Kasumi-1 (cell line): ENCODE measurements at regions not wholly inside any gene's neighbourhood (a gene's known extent, or its start where the extent isn't known, plus 50 kb on each side); places are given as distances from the start of the nearest gene placed in this dataset.

Experiments used
- DNase-seq, 2 experiments: peaks; one replicate each; lab custom pipeline; 2025; lab: John Stamatoyannopoulos, UW

DNA sequence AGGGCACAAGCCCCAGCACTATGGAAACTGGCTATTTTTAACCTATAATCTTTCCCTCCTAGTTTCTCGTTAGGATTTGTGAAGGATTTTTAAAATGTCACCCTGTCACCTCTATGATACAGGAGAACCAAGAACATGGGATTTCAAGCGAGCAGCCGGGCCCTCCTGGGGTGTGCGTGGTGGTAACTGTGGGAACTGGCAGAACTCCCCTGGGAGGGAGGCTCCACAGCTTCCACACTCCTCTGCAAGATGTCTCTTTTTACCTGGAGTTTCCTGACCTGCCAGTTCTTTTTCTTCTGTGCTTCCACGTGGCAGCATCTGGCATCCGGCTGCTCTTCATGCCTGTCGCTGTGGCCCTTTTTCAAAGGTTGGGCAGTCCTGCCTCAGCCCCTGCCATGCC is 386.3 kb upstream of the MYT1L start:
- DNase-seq = no peak

DNA sequence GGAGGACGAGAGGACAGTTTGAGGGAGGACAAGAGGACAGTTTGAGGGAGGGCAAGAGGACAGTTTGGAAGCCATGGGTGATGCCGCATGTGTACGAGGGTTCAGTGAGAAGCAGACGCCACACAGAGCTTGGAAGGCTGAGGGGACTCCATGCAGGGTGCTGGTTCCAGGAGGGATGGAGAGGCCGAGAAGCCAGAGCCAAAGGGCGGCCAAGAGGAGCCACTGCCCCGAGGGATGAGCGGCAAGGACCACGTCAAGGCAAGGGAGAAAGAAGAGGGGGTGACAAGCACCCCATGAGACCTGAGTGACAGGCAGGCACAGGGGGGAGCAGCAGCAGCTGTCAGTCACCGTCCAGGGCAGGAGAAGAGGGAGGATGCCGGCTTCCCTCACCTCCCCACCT is 385.7 kb upstream of the MYT1L start:
- no peak for DNase-seq

DNA sequence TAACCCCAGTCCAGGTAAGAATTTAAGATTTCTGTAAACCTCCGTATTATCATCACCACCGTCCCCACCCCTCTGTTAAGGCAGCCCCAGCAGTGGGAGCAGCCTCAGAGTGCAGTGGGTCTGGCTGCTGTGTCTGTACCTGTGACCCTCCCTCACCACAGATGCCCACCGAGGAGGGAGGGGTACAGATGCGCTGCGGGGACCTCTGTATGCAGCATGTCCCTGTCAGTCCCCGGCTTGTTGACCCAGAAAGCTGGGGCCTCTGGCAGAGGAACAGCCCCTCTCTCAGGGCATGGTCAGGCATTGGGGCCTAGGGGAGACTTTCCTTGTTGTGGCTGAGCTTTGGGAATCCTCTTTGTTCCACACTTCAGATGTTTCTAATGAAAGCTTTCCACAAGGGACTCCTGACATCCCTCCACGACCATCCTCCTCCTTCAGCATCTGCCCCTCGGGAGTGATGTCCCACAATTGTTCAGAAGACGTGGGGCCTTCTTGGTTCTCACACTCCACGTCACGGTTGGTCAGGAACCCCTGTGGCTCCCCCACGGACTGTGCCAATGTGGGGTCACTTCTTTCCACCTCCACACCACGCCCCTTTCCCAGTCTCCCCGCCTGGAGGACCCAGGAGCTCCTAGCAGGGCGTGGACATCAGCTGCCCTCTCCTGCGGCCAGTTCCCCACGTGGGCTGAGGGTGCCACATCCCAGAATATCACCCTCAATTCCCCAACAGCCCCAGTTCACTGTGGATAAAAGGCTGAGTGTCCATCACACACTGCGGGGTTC is 384.2 kb upstream of the MYT1L start:
- no peak for DNase-seq

DNA sequence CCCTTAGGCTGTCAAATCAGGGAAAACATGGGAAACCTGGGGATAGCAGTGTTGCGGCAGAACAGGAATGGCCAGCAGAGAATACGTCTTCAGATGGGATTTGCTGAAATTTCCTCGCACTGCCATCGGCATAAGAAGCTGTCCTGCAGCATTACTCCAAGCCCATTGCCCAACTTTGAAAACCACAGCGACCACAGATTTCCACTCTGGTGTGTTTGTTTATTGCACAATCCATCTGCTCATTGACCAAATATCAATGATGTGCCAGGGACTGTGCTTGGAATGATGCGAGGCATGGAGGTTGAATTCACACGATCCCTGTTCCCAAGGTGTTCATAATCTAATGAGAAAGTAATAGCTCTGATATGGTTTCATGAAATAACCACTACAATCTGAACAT is 383.3 kb upstream of the MYT1L start:
- DNase-seq = no peak

DNA sequence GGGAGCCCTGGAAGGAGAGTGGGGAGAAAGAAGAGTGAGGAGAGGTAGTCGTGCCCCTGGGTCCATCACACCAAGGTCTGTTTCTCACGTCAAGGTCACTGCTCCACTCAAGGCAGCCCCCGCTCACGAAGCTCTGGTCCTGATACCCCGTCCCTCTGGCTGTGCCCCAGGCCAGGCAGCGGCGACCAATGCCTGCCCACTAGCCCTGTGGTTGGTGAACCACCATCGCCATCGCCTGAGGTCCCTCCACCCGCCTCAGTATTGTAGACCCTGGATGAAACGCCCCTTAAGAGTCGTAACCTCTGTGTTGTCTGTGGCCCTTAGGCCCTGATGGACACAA is 378.3 kb upstream of the MYT1L start:
- DNase-seq = no peak

DNA sequence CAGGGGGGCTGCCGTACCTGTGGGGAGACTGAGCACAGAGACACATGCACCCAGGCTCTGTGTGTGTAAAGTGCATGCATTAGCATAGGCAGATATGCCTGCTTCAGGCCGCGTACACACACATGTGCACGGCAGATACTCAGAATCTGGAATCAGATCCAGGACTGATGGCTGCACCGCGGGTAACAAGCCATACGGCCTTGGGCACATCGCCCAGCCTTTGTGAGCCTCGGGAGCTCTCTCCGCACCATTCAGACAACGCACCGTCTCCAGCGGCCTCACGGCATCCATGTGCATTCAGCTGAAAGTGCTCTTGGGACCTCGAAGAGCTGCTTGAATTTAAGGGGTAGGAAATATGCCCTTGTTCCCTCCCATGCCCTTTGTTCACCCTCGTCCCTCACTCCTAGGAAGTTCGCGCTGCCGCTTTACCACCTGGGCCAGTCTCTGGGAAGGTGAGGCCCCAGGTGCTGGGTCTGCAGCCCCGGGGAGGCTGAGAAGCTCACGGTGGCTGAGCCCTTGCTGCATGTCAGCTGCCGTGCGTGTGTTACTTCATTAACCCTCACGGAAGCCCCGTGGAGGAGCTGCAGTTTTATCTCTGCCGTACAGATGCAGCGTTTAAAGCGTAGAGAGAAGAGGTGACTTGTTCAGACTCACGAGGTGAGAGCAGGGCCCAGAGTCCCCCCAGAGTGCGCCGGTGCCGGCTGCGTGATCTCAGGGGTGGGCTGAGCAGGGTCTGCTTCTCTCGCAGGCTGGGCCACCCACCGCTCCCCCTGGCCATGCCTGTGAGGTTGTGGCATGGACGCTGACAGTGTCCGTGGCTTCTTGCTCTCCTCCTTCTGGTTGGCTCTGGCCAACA is 377.7 kb upstream of the MYT1L start:
- DNase-seq = no peak

DNA sequence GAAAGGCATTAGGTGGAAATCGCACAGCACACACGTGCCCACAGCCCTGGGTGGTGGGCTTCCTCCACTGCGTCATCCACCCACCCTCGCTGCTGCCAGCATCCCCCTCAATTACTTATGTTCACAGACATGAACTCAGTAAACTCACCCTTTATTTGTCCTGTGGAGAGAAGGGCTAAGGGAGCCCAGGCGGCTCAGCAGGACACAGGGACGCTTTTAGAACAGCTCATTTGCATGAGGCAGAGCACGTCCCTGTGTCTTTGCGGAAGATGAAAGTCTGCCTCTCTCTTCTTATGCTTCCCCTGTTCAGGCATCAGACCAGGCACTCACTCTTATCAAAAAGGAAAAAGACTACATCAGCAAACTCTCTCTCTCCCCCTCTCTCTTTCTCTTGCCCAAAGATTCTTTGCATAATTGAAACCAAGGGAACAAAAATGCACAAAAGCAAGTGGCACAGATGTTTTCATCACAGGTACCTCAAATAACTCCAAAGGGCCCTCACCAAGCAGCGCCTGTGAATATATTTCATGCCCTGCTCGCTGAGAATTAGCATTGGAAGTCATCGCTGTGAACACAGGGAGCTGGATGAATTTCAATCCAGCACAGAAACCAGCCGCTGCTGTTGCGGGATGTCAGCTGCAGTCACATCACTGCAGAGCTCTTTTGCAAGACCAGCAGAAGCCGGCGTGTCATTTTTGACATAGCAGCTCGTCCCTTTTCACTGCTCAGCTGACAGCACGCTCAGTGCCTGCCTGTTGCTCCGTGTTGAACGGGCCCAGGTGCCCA is 376.3 kb upstream of the MYT1L start:
- DNase-seq = no peak

DNA sequence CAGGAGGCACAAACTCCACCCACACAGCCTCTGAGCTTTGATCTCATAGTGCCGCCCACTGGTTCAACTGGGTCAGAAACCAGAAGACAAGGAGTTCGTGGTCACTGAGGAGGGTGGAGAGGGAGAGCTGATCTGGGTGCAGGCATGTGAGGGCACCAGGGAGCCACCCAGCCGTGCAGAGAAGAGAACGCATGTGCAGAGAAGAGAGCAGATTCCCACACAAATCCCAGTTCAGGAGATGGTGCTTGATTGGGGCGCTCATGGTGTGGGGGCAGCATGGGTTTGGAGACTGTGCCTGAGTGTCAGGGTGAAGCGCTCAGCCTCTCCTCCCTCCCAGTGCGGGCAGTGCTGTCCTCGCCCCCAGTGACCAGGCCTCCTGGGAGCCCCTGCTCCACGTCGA is 375.2 kb upstream of the MYT1L start:
- DNase-seq = peak in 1 of 2 experiments; percentile 11

DNA sequence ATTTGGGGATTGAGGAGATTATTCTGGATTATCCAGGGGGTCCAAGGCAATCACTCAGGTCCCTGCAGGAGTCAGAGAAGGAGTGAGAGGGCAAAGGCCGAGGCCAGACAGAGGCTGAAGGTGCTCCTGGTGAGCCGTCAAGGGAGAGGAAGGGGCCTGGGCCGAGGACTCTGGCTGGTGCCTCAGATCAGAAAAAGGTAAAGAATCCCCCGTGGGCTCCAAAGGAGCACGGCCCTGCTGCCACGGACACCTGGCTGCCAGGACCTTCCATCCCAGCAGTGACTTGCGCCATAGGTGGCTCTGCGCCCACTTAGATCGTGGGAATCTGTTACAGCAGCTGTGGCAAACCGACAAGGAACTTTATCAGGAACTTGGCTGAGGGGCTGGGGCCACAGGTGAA is 374.8 kb upstream of the MYT1L start:
- DNase-seq = no peak

DNA sequence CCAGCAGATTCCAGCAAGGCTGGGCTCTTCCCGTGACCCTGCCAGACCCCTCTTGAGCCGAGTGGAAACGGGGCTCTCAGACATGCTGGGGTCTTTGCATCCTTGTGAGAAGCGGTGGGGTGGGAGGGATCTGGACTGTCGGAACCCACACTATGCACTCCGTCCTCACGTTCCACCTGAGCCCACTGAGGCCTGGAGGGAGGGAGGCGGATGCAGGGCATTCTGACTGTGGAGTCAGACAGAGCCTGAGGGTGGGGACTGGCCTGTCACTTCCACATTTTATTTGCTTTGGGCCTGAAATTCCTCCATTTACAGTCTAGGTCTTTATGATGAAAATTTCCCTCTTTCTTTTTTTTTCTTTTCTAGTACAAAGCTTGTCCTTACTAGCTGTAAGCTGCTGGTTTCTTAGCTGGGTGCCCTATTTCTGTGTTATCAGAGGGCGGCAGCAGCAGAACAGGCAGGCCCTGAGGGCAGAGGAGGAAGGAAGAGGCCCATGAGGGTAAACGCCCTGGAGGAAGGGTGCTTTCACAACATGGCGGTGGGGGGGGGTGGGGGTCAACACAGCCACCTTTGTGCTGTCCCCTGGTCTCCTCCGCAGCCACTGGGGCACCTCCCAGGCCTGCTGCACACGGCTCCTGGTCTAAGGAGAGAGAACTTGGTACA is 373.5 kb upstream of the MYT1L start:
- DNase-seq = peak; percentile 91 to 92

DNA sequence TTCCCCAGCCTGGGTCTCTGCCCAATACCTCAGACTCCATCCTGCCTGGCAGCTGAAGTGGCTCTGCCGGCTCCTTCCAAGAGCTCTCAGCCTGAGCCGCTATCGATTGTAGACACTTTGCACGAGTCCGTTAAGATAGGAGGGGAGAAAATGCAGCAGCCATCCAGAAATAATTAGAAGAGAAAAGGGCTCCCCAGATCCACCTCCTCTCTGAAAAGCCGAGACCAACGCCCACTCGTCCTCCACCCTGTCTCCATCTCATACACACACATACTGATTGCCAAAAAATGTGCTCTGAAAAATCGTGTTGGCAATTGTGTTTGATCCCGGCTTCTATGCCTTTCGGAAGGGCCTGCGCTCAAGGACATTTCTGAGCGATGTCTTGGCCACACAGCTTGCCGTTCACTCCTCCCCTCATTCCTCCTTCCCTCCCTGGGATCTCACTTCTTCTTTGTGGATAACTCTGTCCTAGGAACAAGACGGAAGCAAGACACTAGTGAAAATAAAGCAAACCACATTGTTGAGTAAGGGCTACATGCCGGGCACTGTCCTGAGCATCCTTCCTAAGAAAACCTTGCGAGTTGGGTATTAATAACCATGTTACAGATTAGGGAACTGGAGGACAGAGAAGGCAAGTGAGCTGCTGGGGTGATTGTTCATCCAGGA is 372.8 kb upstream of the MYT1L start:
- DNase-seq = peak; percentile 24 to 47

DNA sequence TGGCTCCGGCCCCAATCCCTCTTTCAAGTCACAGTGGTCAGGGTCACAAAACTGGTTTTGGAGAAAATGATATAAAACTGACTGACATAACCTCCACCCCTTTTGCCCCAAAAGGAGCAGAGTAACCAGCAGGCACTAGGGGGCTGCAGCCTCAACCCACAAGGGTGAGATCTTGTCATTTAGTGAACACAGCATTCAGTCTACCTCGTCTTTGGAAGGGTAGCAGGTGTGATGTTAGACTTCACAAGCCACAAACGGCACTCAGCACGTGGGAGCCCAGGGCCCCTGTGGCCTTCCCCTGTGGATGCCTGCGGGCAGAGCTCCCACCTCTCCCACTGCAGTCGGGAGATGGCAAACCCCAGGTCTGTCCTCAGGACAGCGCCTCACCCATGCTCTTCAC is 372.1 kb upstream of the MYT1L start:
- DNase-seq = no peak

DNA sequence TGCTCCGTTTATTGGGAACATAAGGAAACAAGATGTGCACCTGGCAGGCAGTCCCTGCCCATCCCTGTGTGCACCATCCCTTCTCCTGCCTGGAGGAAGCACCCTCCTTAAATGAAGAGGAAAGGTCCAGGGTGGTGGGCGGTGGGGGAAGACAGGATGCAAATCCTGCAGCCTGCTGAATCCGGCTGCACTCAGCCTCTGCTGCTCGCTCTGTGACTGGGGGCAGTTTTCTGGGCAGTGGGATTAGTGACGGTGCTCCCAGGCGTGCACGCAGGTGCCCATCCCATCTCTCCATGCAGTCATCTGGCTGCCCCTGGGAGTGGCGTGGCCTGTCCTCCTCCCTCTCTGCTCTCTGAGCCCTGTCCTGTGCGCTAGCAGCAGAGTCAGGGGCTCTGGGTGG is 371.3 kb upstream of the MYT1L start:
- no peak for DNase-seq

DNA sequence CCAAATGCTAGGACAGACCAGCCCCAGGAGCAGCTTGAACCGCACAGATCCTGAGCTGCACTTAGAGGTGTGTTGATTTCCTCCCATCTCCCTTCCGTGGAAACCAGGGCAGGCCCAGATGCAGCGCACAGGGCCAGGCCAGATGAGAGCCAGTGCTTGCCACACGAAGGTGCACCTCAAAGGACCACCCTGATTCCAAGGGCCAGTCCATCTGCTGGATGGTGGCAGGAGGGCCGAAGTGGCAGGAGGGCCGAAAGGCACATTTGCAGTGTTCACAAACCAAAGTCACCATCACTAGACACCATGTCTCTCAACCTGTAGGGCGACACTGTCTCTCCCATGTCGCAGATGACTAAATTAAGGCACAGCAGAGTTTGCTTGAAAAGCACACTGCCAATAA is 370.7 kb upstream of the MYT1L start:
- DNase-seq = no peak

DNA sequence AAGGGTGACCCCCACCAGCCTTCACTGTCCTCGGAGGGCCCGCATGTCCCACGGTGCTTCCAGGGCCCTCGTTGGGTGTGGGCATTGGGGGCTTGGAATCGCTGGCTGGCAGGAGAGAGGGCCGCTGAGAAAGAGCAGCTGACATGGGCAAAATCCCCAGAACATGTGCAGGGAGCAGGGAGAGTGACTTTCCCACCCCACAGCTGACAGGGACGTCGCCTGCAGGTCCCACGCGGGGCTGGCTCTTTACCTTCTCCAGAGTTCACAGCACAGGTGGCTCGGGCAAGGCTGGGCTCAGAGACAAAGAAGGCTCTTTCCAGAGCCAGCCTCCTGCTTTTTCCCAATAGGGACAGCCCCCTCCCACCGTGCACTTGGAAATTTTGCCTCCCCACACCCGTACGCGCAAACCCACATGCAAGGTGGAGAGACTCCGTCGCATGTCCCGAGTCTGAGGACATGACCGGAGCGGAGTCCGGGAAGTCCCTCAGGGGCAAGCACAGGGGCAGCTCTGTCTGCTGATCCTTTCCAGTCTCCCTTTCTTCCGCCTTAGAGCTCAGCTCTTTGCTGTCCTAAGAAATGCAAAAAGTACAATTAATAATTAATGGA is 370.2 kb upstream of the MYT1L start:
- no peak for DNase-seq

DNA sequence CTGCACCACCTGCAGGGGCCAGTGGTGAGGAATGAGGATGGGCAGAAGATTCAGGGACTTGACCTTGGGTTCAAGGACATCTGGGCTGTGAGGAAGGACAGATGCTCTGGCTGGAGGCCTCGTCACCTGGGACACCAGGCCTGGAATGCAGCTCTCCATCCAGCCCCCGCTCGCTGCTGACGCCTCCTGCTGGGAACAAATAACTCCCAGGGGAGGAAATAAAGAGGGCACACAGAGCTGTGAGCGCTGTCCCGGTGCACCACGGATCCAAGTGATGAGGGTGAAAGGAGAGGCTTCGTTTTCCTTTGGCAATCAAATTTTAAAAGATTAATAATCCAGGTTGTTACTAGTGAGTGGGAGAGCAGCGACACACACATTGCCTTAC is 368.0 kb upstream of the MYT1L start:
- no peak for DNase-seq

DNA sequence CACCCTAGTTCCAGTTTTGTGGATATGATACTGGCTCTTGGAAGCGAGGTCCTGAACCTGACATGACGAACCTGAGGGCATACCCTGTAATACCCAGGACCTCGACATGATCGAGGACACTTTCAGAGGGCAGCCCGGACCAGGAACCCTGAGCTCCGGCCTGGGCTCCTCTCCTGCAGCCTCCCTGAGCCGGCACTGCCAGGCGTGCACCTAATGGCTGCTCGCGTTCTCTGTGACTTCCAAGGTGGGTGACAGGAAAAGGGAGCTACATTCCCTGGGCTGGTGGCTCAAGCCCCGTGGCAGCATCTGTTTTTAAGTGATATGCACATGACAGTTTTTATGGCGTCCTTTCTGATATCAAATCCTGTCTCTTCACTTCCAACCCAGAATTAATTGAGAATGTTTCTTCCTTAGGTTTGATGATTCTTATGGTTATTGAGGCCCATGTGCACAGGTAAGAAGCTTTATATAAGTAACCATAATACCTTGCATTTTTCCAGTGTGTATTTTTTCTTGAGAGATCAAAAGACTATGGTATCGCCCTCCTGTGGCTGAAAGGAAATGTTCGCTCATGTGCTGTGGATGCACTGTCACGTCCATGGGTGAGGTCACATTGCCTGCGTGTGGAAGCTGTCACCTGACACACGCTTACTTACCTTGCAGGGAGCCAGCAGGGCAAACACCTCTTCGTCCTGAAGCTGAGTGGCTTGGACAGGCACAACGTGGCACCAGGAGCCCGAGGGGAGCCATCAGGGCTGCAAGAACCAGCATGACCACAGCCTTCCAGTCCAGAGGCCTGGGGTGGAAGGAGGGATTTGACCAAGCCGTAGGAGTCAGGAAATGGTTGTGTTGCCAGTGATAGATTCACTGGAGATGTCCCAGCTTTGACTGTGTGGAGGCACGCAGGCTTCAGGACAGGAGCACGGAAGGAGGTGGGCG is 367.4 kb upstream of the MYT1L start:
- DNase-seq = peak; percentile 34 to 55

DNA sequence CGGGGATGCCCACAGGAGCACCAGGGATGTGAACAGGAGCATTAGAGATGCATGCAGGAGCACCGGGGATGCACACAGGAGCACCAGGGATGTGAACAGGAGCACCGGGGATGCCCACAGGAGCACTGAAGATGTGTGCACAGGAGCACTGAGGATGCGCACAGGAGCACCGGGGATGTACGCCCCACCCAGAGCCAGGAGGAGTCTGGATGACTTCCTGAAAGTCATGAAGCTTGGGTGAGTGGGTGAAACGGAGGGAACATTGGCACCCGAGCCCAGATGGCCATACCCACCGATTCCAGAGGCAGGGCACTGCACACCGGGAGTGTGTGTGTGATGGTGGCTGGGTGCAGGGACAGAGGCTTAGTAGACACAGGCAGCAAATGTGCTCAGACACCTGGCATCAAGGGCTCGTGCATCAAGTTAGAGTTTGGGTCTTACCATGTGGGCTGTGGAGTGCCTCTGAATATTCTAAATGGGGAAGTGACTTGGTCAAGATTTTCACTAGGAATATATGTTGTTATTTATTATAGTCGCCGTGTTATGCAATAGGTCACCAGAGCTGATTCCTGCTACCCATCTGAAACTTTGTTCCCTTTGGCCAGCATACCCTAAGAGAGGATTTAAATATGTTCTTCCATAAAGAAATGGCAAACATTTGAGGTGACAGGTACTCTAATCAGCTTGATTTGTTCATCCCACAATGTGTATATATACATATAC is 365.8 kb upstream of the MYT1L start:
- no peak for DNase-seq

DNA sequence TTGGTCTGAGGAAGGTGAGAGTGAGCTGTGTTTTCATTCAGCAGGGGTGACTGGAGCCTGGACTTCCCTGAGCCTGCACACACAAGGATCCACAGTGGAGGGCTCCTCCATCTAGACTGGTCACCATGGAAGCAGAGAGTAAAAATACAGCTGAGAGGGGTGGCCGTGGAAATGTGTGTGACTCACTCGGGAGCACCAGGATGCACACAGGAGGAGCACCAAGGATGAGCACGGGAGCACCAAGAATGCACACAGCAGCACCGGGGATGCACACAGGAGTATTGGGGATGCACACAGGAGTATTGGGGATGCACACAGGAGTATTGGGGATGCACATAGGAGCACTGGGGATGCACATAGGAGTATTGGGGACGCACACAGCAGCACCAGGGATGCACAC is 365.2 kb upstream of the MYT1L start:
- no peak for DNase-seq
